ENCODE measurements at regions not wholly inside any gene's neighbourhood (a gene's known extent, or its start where the extent isn't known, plus 50 kb on each side); places are given as distances from the start of the nearest gene placed in this dataset.
"Not testable (repeated sequence)": the region's sequence is repeated elsewhere in the genome, so short reads cannot be mapped to it uniquely, and the experiment has no call there.

DNA sequence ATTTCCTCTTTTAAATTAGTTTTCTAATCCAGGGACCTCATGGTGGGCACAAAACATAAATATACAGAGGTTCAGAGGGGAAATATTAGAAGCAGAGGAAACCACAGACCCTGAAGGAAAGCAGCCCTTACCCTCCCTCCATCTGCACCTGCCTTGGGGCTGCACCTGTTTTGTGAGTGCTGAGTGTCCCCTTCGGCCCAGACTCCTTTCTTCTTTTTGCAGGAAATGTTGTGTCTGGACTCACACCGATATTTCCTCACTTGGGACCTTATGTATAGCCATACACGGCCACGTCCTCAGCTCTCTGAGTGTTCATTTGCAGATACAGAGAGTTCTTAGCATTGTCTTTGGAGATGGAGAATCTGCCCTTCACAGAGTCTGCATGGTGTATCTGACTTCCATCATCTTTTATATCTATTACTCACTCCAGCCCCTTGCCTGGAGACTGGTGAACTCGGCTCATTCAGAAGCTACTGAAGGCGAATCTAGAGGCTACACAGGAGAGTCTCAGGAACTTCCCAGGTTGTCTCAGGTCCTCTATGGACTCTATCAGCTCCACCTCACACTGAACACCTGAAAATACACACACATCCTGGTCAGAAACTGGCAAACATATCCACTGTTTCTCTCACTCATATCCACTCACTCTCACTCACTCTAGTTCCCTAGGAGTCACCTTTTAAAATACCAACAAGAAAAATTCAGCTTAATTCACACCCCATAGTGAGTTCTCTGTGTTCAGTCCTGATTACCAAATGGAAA, 829.7 kb downstream of the TMEM121 start:
- DNase-seq; H3K27ac ChIP-seq; H3K36me3 ChIP-seq; ATAC-seq; intact Hi-C loops (cut with DNase I); H3K4me3 ChIP-seq; H3K4me1 ChIP-seq; H3K27me3 ChIP-seq (ENCODE audit: low read depth); H3K9me3 ChIP-seq: not testable (repeated sequence)

DNA sequence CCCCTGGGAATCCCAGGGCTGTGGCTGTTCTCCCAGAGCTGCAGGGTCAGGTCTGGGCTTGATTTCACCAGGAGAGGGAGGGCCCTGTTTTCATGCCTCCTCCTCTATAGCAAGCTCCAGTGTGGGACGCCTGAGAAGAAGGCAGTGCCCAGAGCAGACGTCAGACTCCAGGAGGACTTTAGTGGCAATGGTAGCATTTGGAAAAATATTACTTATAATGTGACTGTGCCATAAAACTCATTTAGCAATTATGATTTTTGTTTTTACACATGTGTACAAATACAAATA, 830.2 kb downstream of the TMEM121 start:
- H3K4me1 ChIP-seq; H3K36me3 ChIP-seq; H3K27ac ChIP-seq; DNase-seq; H3K27me3 ChIP-seq (ENCODE audit: low read depth); ATAC-seq; H3K4me3 ChIP-seq; H3K9me3 ChIP-seq; intact Hi-C loops (cut with DNase I): not testable (repeated sequence)

DNA sequence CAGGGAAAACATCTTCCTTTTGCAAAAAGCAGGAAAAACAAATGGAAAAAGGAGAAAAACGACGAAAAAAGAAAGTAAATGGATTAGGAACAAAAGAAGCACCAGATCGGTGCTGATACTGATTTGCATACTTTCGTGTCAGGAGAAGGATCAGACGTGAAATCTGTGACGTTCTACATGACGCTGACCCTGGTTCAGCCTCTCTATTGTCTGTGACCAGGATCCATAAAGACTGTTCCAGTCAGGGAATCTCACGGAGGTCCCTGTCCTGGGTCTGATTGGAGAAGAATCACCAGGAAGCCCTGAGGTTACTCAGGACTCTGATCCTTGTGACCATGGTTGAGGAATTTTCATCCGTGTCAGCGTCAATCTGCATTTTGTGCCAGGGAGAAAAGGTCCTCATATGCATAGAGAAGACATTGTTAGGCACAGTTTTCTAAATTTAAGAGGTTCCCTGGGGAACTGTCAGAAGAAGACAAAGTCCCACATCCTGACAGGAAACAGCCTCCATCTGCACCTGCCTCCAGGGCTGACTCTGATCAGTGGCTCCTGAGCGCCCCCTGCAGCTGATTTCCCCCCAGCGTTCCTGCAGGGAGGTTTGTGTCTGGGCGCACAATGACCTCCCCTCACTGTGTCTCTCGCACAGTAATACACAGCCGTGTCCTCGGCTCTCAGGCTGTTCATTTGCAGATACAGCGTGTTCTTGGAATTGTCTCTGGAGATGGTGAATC, 832.9 kb downstream of the TMEM121 start:
- not testable (repeated sequence) for ATAC-seq, H3K27ac ChIP-seq, DNase-seq

DNA sequence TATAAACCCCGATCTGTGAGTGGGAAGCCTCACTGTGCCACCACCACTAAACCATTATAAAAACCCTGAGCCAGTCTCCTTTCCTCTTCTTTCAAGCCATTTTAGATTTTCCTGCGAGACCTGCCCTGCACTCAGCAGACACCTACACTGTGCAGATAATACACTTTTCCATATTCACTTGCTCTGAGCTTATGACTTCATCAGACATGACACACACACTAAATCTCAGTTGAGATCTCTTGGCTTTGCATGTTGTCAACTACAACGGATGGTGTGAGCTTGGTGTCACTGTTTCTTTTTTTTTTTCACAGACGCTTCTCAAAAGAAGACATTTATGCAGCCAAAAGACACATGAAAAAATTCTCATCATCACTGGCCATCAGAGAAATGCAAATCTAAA, 839.0 kb downstream of the TMEM121 start:
- H3K36me3 ChIP-seq; intact Hi-C loops (cut with DNase I); ATAC-seq; H3K4me1 ChIP-seq; H3K9me3 ChIP-seq; H3K4me3 ChIP-seq; DNase-seq; H3K27ac ChIP-seq; H3K27me3 ChIP-seq (ENCODE audit: low read depth): not testable (repeated sequence)

More for the DNA sequence above, 832.9 kb downstream of the TMEM121 start:
- H3K4me3 ChIP-seq; H3K4me1 ChIP-seq; intact Hi-C loops (cut with DNase I); H3K27me3 ChIP-seq (ENCODE audit: low read depth); H3K9me3 ChIP-seq; H3K36me3 ChIP-seq: not testable (repeated sequence)

DNA sequence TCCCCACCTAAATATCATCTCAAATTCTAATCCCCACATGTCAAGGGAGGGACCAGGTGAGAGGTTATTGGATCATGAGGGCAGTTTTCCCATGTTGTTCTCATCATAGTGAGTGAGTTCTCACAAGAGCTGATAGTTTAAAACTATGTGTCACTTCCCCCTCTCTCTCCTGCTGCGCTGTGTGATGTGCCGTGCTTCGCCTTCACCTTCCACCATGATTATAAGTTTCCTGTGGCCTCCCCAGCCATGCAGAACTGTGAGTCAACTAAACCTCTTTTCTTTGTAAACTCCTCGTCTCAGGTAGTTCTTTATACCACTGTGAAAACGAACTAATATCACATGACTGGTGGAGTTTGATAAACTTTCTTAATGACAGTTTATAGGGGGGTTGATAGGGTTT, 839.5 kb downstream of the TMEM121 start:
- H3K4me1 ChIP-seq; H3K36me3 ChIP-seq; DNase-seq; H3K27ac ChIP-seq; H3K27me3 ChIP-seq (ENCODE audit: low read depth); intact Hi-C loops (cut with DNase I); ATAC-seq; H3K4me3 ChIP-seq; H3K9me3 ChIP-seq: not testable (repeated sequence)

DNA sequence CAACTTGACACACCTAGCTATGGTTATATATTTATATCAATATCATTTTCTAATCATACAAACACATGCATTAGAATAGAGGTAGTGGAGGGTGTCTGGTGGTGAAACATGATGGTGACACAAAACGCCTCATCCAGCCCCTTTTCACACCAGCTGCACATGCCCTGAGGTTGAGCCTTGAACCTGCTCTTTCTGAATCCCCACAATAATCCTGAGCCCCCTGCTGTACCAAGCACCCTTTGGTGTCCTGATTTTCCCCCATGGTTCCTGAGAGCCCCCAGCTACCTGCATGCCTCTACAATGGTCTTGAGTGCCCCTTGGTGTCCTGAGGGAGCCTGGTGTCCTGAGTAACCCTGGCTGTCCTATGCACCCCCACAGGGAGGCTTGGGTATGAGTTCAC, 840.6 kb downstream of the TMEM121 start:
- H3K36me3 ChIP-seq; H3K4me1 ChIP-seq; H3K27me3 ChIP-seq (ENCODE audit: low read depth); DNase-seq; H3K9me3 ChIP-seq; H3K27ac ChIP-seq; H3K4me3 ChIP-seq; ATAC-seq; intact Hi-C loops (cut with DNase I): not testable (repeated sequence)

DNA sequence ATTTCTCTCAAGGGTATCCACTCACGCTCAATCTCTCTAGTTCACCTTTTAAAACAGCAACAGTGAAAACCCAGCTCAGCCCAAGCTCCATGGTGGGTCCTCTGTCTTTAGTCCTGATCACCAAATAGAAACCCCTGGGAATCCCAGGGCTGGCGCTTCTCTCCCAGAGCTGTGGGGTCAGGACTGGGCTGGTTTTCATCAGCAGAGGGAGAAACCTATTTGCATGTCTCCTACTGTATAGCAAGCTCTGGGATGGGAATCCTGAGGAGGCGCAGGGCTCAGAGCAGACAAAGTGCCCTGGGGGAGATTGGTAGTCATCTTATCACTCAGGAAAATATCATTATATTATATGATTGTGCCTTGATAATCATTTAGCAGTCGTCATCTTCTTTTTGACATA, 843.1 kb downstream of the TMEM121 start:
- H3K27me3 ChIP-seq (ENCODE audit: low read depth); H3K4me3 ChIP-seq; H3K27ac ChIP-seq; intact Hi-C loops (cut with DNase I); H3K4me1 ChIP-seq; H3K9me3 ChIP-seq; ATAC-seq; H3K36me3 ChIP-seq; DNase-seq: not testable (repeated sequence)

DNA sequence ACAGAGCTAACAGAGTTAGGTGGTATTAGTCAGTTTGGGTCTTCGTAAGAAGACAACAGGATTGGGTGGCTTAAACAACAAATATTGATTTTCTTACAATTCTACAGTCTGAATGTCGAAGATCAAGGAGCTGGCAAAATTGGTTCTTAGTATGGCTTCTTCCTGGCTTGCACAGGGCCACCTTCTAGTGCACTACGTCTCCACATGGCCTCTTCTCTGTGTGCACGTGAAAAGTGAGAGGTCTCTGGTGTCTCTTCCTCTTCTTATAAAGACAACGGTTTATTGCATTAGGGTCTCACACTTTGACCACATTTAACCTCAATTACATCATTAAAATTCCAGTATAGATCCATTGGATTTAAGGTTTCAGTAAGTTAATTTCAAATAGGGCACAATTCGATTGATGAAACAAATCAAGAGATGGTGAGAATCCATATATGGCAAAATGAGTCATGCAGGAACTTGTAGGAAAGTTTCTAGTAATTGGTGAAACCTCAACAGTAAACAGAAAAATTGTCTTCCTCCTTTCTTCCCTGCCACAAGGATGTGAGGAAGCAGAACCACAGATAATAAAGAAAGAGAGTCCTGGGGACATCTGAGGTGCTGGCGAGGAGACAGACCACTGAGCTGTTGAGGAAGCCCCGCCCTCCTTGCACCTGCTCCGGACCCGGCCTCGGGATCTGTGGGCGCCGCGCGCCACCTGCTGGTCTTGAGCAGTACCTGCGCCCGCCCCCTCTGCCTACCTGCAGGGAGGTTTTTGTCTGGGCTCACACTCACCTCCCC, 846.7 kb downstream of the TMEM121 start:
- ATAC-seq: peak; percentile 83 to 84
- H3K27ac ChIP-seq: no peak overlapping the region
- H3K4me1 ChIP-seq: no peaks in the 10 kb centered on the region
- H3K27me3 ChIP-seq (ENCODE audit: low read depth): peaks cover 3% of the 10 kb centered on the region
- no peak overlapping the region for H3K4me3 ChIP-seq
- no peaks in the 10 kb centered on the region for H3K9me3 ChIP-seq
- TF ChIP-seq, protein P1, sequence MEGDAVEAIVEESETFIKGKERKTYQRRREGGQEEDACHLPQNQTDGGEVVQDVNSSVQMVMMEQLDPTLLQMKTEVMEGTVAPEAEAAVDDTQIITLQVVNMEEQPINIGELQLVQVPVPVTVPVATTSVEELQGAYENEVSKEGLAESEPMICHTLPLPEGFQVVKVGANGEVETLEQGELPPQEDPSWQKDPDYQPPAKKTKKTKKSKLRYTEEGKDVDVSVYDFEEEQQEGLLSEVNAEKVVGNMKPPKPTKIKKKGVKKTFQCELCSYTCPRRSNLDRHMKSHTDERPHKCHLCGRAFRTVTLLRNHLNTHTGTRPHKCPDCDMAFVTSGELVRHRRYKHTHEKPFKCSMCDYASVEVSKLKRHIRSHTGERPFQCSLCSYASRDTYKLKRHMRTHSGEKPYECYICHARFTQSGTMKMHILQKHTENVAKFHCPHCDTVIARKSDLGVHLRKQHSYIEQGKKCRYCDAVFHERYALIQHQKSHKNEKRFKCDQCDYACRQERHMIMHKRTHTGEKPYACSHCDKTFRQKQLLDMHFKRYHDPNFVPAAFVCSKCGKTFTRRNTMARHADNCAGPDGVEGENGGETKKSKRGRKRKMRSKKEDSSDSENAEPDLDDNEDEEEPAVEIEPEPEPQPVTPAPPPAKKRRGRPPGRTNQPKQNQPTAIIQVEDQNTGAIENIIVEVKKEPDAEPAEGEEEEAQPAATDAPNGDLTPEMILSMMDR (IDR thresholded peaks at IDR 0.05): peak; percentile 72
- intact Hi-C loops (cut with DNase I): no loop called here
- no peaks in the 10 kb centered on the region for H3K36me3 ChIP-seq
- peak; percentile 77 for DNase-seq

DNA sequence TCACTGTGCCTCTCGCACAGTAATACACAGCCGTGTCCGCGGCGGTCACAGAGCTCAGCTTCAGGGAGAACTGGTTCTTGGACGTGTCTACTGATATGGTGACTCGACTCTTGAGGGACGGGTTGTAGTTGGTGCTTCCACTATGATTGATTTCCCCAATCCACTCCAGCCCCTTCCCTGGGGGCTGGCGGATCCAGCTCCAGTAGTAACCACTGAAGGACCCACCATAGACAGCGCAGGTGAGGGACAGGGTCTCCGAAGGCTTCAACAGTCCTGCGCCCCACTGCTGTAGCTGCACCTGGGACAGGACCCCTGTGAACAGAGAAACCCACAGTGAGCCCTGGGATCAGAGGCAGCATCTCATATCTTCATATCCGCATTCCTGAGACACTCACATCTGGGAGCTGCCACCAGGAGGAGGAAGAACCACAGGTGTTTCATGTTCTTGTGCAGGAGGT, 847.3 kb downstream of the TMEM121 start:
- H3K4me1 ChIP-seq; H3K27ac ChIP-seq; H3K4me3 ChIP-seq; H3K36me3 ChIP-seq; H3K27me3 ChIP-seq (ENCODE audit: low read depth); ATAC-seq; DNase-seq; intact Hi-C loops (cut with DNase I); H3K9me3 ChIP-seq: not testable (repeated sequence)

All from lower lobe of right lung (tissue), 2 donors.